Pancreas (tissue), 10 donors: ENCODE measurements at regions not wholly inside any gene's neighbourhood (a gene's known extent, or its start where the extent isn't known, plus 50 kb on each side); places are given as distances from the start of the nearest gene placed in this dataset.

Experiments
- ATAC-seq, 4 donors: fragments of 200-7000 bp; cut with Tn5 transposase; one replicate each; pipeline versions ENCODE4 v1.8.0 to v1.9.1; 2020; ENCODE audit warnings: mild to moderate bottlenecking in 4 of 4, moderate library complexity in 4 of 4
- DNase-seq, 6 donors: peaks; one replicate each; pipeline ENCODE4 v3.0.0-alpha.2; 2020
- FAIRE-seq: peaks from 2 replicates; lab custom pipeline; 2012; peaks lifted over from hg19 to GRCh38; lab: Jason Lieb, UNC
- H3K27ac ChIP-seq, 4 donors: fragments of 200-600 bp; sonication (generic); 1 replicate in 3 of 4; 2 replicates in 1 of 4; pipeline versions ENCODE4 v1.5.0 to v1.8.0; 2020
- H3K27me3 ChIP-seq, 4 donors: fragments of 200-600 bp; one replicate each; pipeline ENCODE4 v1.8.0; 2021
- H3K36me3 ChIP-seq, 3 donors: fragments of 200-600 bp; sonication (generic) in 1 of 3; one replicate each; pipeline versions ENCODE4 v1.5.0 to v1.8.0; 2020 to 2021
- H3K4me1 ChIP-seq, 3 donors: fragments of 200-600 bp; one replicate each; pipeline ENCODE4 v1.8.0; 2021
- H3K4me3 ChIP-seq, 4 donors: fragments of 200-600 bp; sonication (generic) in 2 of 4; one replicate each; pipeline versions ENCODE4 v1.5.0 to v1.8.0; 2020 to 2021
- H3K9me3 ChIP-seq, 4 donors: fragments of 200-600 bp; one replicate each; pipeline ENCODE4 v1.8.0; 2021
- CTCF ChIP-seq, 4 donors: fragments of 200-600 bp; sonication (generic) in 3 of 4; IDR thresholded peaks; one replicate each; pipeline versions ENCODE4 v1.5.0 to v1.8.0; 2021; ENCODE audit warnings: antibody characterized with exemption in 4 of 4
- WGBS, 2 donors: extraction: QIAGEN DNeasy Blood & Tissue Kit; methylation state at CpG; one replicate each; pipeline ENCODE4 v1.1.7; 2013; 5-methylcytosine and 5-hydroxymethylcytosine counted together
- intact Hi-C, 3 donors: fragments of 100-400 bp; cut with DNase I; formaldehyde crosslinking; loops; one replicate each; pipeline versions ENCODE4 v1.11.1 to v1.14.2; 2022
- donor health status: healthy with polysubstance abuse.
- donor health status: DM: no; HTN: no; CAD: no; lungs with moderate emphysema.
- donor health status: DM: no; HTN: no; CAD: no.
- donor health status: control.
- donor health status: control.
- donor health status: Bipolar disorder and iron deficiency.
- donor health status: DM: yes; HTN: yes; CAD: no.
- donor health status: DM: no; HTN: no; CAD: no.
- donor health status: DM: no; HTN: no; CAD: no.
- donor health status: DM: yes; HTN: yes; CAD: no.

GRCh38 chr18:46422552-46423055 is 234.4 kb downstream of the LOXHD1 start:
- TF ChIP-seq CTCF (IDR thresholded peaks at IDR 0.05), result no peak
- Histone ChIP-seq H3K36me3 (no peaks in the 10 kb centered on the region), H3K4me1 (no peaks in the 10 kb centered on the region), H3K9me3 (no peaks in the 10 kb centered on the region), H3K27ac (no peak overlapping the region), H3K4me3 (no peak overlapping the region), H3K27me3 (no peaks in the 10 kb centered on the region)
- no peak for ATAC-seq
- 88 to 96% methylated on average over 4 of the region's 4 CpGs for WGBS, 2 donors
- intact Hi-C loops, result no loop called here
- DNase-seq, result no peak
- no peak for FAIRE-seq

DNA sequence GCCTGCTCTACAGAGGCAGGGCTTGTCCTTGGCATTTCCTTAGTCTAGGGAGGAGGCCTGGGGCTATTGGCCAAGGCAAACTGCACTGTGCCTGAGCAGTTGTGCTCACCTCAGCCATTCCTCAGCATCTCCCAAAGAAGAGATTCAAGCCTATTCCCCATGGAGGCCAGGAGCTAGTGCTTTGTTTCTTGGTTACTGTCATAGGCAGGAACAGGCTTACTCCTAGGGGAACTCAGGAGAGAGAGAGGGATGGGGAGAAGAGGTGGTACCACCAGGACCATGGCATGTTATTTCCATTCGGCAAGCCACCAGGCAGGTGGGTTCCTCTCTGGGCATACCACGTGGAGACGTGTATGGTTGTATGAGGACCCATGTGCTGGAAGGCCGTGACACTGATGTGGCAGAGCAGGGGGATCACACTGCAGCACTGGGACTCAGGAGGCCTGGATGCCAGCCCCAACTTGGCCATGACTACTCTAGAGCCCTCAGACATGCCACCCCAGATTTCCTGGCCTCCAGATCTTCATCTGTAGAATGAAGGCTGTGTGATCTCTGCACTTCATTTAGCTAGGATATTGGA is 233.7 kb downstream of the LOXHD1 start:
- WGBS, 2 donors, result 83 to 89% methylated on average over 4 of the region's 4 CpGs
- Histone ChIP-seq H3K36me3 (no peaks in the 10 kb centered on the region), H3K9me3 (no peaks in the 10 kb centered on the region), H3K4me3 (no peak overlapping the region), H3K27ac (no peak overlapping the region), H3K4me1 (no peaks in the 10 kb centered on the region), H3K27me3 (no peaks in the 10 kb centered on the region)
- intact Hi-C loops, result no loop called here
- ATAC-seq (no peak), FAIRE-seq (no peak), DNase-seq (no peak)
- TF ChIP-seq CTCF (IDR thresholded peaks at IDR 0.05), result no peak

DNA sequence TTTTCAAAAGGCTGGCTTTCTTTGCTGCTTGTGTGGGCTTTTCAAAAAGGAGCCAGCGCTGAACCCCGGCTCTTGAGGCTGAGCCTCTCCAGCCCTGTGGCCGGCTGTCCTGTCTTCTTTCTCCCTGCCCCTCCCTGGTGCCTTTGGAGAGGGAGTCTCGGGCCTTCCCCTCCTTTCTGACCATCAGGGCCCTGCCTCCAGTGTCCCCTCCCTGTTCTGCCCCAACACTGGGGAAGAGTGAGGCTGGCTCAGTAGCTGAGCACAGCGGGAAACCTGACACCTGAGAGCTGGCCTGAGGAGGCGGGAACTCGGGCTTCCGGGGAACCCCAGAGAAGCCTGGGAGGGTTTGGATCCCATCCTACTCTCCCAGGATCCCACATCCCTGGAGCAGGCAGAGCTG is 232.1 kb downstream of the LOXHD1 start:
- intact Hi-C loops, result no loop called here
- Histone ChIP-seq H3K27me3 (no peaks in the 10 kb centered on the region), H3K27ac (no peak overlapping the region), H3K4me3 (no peak overlapping the region), H3K4me1 (no peaks in the 10 kb centered on the region), H3K9me3 (no peaks in the 10 kb centered on the region), H3K36me3 (no peaks in the 10 kb centered on the region)
- DNase-seq, result no peak
- WGBS, 2 donors, result 38 to 47% methylated on average over 8 of the region's 8 CpGs
- TF ChIP-seq CTCF (IDR thresholded peaks at IDR 0.05), result no peak
- FAIRE-seq, result no peak
- ATAC-seq, result peak in 1 of 4 donors; percentile 47

DNA sequence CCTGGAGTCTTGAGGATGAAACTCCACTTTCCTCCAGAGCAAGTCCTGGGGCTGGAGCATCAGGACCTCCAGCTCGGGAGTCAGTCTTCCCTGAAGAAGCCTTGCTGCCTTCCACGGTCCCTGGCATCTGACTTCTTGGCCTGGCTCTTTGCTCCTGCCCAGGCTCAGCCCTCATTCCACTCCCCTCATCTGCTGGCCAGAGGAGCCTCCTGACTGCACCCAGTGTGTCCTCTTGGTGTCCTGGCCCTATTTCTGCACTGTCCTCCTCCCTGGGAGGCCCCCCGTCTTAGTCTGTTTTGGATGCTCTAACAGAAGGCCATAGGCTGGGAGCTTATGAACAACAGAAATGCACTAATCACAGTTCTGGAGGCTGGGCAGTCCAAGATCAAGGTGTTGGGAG is 231.5 kb downstream of the LOXHD1 start:
- FAIRE-seq (no peak), ATAC-seq (no peak), DNase-seq (no peak)
- no peaks in the 10 kb centered on the region for H3K36me3 ChIP-seq
- no peak for TF ChIP-seq CTCF (IDR thresholded peaks at IDR 0.05)
- H3K4me1 ChIP-seq, result no peaks in the 10 kb centered on the region
- WGBS, 2 donors, result 76 to 90% methylated on average over 3 of the region's 3 CpGs
- H3K9me3 ChIP-seq, result no peaks in the 10 kb centered on the region
- H3K27me3 ChIP-seq, result no peaks in the 10 kb centered on the region
- intact Hi-C loops, result no loop called here
- no peak overlapping the region for H3K4me3 ChIP-seq
- no peak overlapping the region for H3K27ac ChIP-seq

- no peak overlapping the region for H3K4me3 ChIP-seq
- H3K4me1 ChIP-seq, result no peaks in the 10 kb centered on the region
- H3K36me3 ChIP-seq, result no peaks in the 10 kb centered on the region
- TF ChIP-seq CTCF (IDR thresholded peaks at IDR 0.05), result no peak
- no peak for ATAC-seq
- H3K27me3 ChIP-seq, result no peaks in the 10 kb centered on the region
- WGBS, 2 donors, result 72 to 81% methylated on average over 5 of the region's 5 CpGs
- DNase-seq, result no peak
- FAIRE-seq, result no peak
- H3K9me3 ChIP-seq, result no peaks in the 10 kb centered on the region
- intact Hi-C loops, result no loop called here
- H3K27ac ChIP-seq, result no peak overlapping the region
Observed at GRCh38 chr18:46426021-46426678, 230.9 kb downstream of the LOXHD1 start.
